ENCODE measurements at regions not wholly inside any gene's neighbourhood (a gene's known extent, or its start where the extent isn't known, plus 50 kb on each side); places are given as distances from the start of the nearest gene placed in this dataset.
"Not testable (repeated sequence)": the region's sequence is repeated elsewhere in the genome, so short reads cannot be mapped to it uniquely, and the experiment has no call there.

DNA sequence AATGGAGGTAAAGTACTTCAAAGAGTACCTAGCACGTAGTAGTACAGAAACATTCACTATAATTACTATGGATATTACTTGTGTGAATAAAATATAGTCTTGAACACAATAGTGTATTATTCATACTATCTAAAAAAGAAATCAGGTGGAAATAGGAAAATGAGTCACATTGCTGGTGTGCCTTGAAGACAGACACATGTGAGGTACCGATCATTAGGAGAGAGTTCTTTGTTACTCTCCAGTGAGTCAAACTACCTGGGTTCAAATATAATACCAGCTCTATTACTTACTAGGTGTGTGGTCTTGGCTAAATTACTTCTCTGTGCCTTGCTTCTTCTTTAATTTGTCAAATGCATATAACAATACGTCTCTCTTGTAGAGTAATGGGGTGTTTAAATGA is 50.8 kb upstream of the BEND6 start:
- no peak for DNase-seq (ENCODE audit: low spot score)

DNA sequence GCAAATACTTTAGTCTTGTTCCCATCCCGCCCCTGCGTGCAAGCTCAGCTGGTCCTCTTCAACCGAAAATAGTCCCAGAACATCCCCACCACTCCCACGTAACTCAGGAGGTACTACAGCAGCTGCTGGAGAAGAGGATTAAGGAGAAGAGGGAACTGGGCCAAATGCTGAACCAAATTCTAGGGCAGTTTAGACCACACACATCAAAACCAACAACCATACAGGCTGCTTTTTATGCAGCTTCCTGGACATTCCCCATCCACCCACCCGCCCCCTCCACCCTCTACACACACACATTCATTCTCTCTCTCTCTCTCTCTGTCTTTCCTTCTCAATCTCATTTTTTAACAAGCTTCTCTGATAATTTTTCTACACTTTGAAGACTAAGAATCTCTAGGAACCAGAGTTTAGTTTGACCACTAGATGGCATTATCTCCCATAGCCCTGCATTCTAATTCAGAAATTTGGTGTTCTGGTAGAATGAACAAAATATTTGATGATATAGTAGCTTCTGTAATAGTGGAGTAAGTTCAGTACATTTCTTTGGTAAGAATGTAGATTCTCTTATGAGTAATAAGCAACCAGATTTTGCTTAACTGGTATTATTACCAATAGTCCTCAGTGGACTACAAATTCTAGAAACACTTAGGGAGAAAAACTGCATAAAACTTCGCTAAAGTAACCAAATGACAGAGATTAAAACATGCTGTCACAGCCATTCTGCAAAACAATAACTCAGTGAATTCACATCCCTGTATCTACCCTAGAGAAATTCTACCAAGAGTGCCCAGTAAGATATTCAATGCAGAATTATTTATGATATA is 52.1 kb upstream of the BEND6 start:
- peak; percentile 42 for DNase-seq (ENCODE audit: low spot score)

DNA sequence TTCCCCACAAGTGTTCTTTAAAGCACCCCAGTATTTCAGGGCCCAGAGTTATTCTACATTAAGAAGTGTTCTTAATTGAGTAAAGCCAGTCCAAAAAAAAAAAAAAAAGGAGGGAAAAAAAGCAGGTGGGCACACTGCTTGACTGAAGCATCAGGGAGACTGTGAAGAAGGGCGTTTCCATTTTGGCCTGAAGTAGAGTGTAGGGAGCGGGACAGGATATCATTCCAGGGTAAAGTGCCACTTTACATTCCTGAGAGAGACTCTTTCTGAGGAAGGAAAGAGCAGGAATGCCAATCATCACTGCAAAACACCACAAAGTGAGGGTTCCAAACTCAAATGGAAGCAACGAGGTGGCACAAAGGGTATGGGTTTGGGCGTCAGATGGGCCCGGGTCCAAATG is 54.1 kb upstream of the BEND6 start:
- no peak for DNase-seq (ENCODE audit: low spot score)

DNA sequence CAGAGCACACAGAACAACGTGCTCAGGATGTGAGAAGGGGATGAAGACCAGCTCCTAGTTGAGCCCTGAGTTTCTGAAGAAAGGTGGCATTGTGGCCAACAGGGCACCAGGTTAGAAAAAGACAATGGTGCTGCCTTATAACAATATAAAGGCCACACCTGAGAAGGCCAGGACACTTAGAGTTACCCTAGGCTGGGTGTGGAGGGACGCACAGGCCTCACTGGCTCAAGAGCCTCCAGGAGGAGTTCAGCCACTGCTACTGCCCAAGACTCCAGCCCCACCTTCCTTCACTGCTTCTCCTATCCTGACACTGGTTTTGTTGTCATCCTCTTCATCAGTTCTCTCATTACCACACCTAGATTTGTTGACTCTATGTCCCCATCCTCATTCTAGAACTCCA is 55.2 kb upstream of the BEND6 start:
- no peak for DNase-seq (ENCODE audit: low spot score)

DNA sequence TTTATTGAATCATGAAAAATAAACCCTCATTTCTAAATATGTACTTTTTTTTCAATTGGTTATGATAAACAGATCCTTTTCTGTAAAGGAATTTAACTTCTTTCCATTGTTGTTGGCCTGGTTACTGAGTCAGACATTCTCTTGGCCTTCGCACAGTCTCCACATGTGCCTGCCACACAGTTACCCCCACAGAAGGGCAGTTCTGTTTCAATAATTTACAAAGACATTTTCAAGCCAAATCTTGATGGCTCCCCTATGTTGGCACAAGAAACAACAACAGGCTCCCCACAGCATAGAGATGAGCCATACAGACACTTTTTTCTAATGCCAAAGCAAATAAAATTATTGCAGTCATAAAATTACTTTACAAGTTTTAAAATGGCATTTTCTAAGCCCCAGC is 55.6 kb upstream of the BEND6 start:
- DNase-seq (ENCODE audit: low spot score), result no peak

DNA sequence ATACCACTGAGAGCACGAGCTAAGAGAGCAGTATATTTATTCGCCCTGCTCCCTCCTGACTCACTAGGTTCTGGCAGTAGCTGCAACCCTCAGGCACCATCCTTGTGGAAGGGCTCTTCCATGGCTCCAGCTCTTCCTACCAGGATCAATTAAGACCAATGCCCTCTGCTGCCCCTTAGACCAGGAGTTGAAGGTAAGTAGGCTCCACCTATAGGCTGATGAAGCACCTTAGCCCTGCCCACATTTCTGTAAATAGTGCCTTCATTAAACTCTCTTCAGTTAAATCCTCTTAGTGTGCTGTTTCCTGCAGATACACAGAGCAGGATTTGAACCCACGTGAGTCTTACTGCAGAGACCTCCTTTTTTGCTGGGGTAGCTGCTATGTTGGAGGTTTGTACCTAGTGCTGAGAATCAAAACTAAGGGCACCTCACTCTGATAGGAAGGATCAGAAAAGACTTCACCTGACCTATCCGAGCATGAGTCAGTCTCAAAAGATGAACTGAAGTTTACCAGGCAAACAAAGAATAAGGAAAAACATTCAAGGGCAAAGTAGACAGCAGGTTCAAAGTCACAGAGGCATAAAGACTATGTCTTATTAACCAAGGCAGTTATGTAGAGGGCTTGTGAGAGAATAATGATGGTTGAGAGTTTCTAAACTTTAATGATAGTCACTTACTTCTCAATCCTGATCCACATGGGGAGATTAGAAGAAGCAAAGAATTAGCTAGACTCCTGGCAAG is 56.9 kb upstream of the BEND6 start:
- DNase-seq (ENCODE audit: low spot score), result no peak

DNA sequence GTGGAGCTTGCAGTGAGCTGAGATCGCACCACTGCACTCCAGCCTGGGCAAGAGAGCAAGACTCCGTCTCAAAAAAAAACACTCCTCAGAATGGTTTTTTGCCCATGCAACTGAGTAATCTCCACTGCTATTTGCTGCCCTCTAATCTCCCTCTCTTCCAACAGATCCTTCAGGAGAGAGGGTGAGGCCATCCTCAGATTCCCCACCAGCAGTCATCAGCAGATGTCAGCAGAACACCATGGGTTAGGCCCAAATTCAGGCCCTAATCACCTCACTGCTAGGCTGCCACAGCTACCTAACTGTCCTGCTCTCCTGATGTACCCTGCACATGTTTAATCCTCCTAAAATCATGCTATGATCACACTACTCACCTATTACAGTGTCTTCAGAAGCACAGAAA is 63.2 kb upstream of the BEND6 start:
- DNase-seq (ENCODE audit: low spot score), result no peak

DNA sequence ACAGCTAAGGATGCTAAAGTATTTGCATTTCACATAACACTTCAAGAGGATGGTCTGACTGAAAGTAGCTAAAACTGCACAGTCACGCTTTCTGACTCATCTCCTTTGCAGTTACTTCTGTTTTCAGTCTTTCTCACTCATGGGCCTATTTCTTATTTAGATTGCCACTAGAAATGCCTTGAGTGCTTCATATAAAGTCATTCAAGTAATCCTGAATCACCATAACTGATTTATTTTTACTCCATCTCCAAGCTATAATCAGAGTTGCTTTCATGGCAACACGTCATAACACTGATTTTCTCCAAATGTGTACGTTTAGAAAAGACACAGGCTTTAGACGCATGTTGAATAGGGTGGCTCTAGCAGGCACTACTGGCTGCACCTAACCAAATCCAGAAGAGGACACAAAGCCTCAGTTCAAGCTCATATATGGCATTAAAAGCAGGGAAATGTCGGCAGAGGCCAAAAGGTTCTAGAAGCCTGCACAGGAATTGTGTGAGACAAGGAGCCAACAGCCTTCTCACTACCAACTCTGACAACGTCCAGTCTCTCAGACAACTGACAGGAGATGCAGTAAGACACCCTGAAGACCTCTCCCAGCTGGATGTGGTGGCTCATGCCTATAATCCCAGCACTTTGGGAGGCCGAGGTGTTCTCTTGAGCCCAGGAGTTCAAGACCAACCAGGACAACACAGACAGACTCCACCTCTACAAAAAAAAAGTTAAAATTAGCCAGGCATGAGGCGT is 64.1 kb upstream of the BEND6 start:
- DNase-seq (ENCODE audit: low spot score), result peak; percentile 16

DNA sequence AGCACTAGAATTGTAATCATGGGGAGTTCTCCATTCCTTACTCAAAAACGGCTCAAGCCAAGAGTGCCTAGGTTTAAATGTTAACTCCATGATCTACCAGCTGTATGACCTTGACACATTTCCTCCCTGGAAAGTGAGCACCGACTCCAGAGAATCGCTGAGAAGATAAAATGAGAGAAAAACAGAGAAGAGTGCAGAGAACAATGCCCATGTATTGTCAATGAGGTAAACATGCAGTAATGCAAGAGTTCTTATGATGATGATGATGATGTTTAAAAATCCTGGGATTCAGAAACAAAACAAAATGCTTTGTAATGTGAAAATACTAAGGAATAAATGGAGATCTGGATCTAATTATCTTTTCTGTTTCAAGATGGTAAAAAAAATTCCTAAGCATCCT is 64.8 kb upstream of the BEND6 start:
- DNase-seq (ENCODE audit: low spot score), result no peak

DNA sequence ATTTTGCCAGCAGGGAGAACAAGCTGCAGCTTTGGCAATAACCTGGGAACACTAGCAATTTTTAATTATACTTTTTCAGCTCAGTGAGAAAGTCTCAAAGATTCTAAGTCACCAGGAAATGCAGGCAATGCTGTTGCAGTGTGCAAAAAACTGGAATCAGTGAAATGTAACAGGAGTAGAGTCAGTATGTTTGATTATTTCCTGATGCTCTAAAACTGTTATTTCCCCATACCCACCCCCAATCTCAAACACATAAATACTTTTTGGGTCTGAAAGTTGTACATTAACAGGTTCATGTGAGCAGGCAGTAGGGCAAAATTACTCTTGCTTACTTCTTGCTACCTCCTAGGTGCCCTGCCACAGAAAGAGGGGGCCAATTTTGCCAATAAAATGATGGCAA is 65.4 kb upstream of the BEND6 start:
- no peak for DNase-seq (ENCODE audit: low spot score)

DNA sequence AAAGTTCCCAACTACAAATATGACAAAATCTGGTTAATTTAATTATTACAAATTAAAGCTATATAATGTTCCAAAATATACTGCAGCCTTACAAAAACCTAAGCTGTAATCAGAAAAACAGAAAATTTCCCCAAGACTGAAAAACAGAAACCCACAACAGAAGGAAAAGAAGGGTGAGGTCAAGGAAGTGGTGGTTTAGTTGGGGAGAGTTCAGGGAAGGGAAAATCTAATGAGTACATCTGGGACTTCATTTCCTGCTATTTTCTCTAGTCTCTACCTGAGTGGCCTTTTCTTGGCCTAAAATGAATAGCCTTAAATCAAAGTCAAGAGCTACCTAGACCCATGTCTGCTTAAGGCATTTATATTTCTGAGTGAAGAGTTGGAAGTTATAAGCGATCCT is 66.2 kb upstream of the BEND6 start:
- no peak for DNase-seq (ENCODE audit: low spot score)

DNA sequence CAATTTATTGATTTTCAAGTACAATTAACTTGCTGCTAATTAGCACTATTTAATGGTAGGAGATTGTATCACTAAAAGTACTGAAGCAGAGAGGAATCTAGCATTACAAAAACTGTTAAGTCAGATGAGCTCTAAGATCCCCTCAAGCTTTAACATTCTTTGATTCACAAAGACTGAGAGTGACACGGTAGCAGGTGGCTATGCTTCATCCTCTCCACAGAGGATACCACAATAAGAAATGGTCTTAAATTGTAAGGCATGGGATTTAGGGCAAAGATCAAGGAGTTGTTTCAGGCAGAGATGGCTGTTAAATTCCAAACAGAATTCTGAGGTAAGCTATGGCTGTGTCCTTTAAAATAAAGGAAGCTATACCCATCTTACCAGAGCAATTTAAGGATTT is 67.8 kb upstream of the BEND6 start:
- DNase-seq (ENCODE audit: low spot score), result no peak

DNA sequence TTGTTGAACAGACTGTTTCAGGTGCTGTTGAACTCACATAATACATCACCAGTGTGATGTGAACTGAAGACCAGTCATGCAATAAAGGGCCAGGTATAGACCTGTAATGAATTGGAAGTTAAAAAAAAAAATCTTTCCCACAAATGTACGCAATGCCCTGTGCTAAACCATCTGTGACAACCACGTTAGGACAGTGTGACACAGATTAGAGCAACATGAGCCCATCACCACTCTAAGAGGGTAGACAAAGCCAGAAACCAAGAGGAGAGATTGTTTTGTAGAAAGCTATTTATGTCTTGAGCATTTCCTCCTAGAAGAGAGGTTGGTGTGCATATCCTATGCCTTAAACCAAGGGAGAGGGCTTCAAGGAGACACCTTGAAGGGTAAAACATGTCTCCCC is 77.0 kb upstream of the BEND6 start:
- no peak for DNase-seq (ENCODE audit: low spot score)

DNA sequence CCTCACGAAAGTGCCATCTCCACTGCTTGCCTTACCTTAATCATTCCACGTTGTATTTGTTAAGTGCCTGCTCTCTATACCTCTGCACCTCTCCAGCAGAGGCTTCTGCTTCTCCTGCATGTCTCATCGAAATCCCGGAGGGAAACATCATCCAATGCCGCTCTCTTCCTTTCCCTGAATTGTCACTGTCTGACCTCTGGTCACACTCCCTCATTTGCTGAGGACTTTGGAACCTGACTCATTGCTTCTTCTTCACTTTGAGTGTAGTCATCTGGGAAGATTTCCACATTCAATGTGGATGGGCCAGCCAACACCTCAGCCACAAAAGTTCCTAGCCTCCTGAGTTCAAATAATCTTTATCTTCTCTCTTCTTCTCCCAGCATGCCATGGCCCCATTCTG is 78.9 kb upstream of the BEND6 start:
- DNase-seq (ENCODE audit: low spot score), result no peak

DNA sequence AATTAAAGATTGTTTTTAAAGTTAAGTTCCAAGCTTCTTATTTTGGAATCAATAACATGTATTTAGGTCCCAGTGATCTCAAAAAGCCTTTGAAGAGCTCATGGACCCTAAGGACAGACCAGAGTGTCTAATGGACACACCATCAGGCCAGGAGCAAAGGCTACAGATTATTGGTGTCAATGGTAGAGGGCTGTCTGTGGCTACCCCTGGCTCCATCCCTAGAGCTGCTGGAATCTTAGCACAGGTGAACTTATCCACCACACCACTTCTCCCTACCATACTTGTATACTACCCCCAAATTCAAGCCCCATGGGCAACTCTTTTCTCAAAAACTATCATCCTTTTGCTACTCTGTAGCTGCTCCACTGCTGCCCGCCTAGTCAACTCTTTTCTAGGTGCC is 79.4 kb upstream of the BEND6 start:
- DNase-seq (ENCODE audit: low spot score), result no peak

DNA sequence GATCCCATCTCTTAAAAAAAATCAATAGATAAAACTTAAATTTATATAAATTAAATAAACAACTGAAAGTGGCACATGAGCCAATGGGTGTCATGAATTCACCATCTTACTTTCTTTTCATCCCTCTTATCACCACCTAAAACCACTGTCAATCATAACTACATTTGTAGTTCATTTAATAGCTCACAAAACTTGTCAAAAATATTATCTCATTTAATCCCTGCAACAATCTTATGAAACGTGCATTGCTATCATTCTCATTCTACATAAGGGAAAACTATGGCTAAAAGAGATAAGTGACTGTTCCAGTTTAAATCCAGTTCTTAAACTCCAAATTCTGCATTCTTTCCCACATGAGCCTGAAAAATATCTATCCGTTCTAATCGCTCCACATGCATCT is 80.6 kb upstream of the BEND6 start:
- DNase-seq (ENCODE audit: low spot score), result no peak

DNA sequence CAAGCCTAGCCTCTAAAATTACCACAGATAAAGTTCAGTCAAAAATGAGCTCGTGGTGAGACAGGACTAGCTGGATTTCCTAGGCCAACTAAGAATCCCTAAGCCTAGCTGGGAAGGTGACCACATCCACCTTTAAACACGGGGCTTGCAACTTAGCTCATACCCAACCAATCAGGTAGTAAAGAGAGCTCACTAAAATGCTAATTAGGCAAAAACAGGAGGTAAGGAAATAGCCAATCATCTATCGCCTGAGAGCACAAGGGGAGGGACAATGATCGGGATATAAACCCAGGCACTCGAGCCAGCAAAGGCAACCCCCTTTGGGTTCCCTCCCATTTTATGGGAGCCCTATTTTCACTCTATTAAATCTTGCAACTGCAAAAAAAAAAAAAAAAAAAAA is 84.9 kb upstream of the BEND6 start:
- DNase-seq (ENCODE audit: low spot score), result not testable (repeated sequence)

DNA sequence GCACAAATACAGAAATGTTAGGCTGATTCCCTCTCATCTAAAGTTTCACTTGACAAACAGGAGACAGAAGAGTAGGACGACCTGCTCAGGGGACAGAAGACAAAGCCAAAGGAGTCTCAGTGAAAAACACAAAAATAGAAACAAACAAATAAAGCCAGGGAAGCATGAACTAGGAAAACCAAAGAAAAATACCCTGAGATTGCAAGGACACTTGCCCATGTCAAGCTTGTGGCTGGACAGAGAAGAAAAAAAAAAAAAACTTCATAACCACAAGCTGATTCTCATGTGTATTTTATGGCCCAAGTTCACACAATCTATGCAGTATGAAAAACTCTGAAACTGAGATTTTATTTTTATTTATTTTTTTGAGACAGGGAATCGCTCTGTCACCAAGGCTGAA is 85.6 kb upstream of the BEND6 start:
- DNase-seq (ENCODE audit: low spot score), result no peak

DNA sequence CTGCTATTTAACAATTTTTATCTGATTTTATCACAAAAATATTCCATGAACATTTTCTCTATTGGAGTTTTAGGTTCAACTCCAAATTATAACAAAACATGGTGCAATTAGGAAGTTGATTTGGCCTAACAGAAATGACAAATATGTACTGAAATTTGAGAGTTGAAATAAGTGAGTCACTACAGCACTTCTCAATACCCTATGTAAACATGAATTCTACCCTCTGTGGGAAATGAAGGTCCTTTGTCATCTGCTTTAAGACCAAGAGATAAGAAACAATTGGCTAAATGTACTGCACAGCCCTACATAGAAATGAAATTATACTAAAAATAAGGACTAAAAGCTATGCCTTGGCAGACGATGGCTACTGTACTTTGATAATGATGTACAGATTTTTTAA is 86.2 kb upstream of the BEND6 start:
- DNase-seq (ENCODE audit: low spot score), result no peak

DNA sequence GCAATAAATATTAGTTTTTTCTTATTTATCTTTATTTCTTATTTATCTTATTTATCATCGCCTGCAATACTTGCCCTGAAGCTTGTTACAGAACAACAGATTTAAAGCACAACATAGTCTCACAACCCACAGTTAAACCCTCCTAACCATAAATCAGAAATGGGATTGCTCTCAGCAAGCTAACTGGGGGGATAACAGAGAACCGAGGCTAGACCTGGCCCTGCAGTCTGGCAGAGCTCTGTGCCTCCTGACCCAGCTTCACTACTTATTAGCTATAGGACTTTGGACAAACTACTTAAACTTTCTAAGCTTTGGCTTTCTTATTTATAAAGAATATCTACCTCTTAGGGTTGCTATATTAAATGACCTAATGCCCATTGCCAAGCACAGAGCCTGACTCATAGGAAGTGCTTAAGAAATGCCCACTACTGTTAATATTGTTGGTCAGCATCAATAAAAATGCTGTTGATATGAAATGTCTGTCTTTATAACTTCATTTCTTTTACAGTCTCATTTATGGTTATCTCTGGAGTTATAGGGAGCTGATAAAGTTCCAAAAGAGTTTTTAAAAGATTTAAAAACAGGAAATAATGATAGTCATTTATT is 87.9 kb upstream of the BEND6 start:
- DNase-seq (ENCODE audit: low spot score), result no peak

DNA sequence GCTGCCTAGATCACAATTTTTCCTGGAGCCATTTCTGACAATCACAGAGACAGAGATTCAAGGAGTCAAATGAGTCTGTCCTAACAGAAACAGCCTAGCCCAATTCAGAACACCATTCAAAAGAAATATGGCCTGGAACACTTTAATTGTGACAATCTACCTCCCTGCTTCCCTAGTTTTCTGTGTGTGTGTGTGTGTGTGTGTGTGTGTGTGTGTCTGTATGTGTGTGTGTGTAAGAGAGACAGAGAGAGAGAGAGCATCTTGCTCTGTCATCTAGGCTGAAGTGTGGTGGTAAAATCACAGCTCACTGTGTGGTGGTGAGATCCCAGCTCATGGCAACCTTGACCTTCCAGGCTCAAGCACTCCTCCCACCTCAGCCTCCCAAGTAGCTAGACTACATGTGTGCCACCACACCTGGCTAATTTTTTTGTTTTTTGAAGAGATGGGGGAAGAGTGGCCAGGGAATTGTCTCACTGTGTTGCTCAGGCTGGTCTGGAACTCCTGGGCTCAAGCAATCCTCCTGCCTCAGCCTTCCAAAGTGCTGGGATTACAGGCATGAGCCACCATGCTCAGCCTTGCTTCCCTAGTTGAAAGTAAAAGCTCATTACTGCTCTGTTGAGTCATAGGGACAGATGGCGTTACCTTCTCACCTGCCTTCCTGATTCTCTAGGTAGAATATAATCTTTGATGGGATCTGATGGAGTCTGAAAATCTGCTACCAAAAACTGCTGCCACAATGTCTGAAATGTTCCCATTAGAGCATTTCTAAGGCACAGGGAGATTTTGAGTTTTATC is 89.6 kb upstream of the BEND6 start:
- DNase-seq (ENCODE audit: low spot score), result no peak

DNA sequence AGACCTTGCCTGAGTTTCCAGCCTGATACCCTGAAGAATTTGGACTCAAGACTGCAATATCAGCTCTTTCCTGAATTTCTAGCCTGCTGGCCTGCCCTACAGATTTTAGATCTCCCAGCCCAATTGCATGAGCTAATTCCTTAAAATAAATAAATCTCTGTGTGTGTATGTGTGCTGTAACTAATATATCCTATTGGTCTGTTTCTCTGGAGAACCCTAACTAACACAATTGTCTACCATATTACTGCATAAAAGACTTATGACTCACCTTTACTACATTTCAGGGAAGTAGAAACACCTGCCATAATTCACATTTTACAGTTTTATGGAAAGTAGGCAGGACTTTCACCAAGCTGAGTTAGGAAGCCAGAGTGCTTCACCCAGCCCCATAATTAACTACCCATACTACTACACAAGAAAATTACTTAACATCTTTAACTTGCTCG is 90.7 kb upstream of the BEND6 start:
- no peak for DNase-seq (ENCODE audit: low spot score)
